ENCODE measurements at regions not wholly inside any gene's neighbourhood (a gene's known extent, or its start where the extent isn't known, plus 50 kb on each side); places are given as distances from the start of the nearest gene placed in this dataset.

- no peaks in the 10 kb centered on the region for H3K9me3 ChIP-seq
- H3K36me3 ChIP-seq, result no peaks in the 10 kb centered on the region
- H3K4me1 ChIP-seq, result no peaks in the 10 kb centered on the region
- no peak overlapping the region for H3K27ac ChIP-seq
- TF ChIP-seq POLR2A (IDR thresholded peaks at IDR 0.05) (no peak), CTCF (IDR thresholded peaks at IDR 0.05) (no peak)
- H3K27me3 ChIP-seq, result no peaks in the 10 kb centered on the region
- H3K4me3 ChIP-seq, result no peak overlapping the region
- ATAC-seq (no peak), DNase-seq (no peak)
- intact Hi-C loops (cut with DNase I), result no loop called here
- WGBS (ENCODE audit: insufficient coverage, low coverage, low lambda C conversion rate, missing lambda C conversion rate), result 90% methylated on average over 3 of the region's 3 CpGs
Measured at GRCh38 chr3:177331203-177331835, 134.0 kb upstream of the TBL1XR1 start.

GRCh38 chr3:177332955-177333354, 135.7 kb upstream of the TBL1XR1 start:
- H3K27me3 ChIP-seq, result no peaks in the 10 kb centered on the region
- no peaks in the 10 kb centered on the region for H3K9me3 ChIP-seq
- intact Hi-C loops (cut with DNase I), result no loop called here
- TF ChIP-seq POLR2A (IDR thresholded peaks at IDR 0.05) (no peak), CTCF (IDR thresholded peaks at IDR 0.05) (no peak)
- 90% methylated on average over 2 of the region's 2 CpGs for WGBS (ENCODE audit: insufficient coverage, low coverage, low lambda C conversion rate, missing lambda C conversion rate)
- no peak overlapping the region for H3K4me3 ChIP-seq
- H3K27ac ChIP-seq, result no peak overlapping the region
- H3K4me1 ChIP-seq, result peaks cover 0 to 4% (median under 1%) of the 10 kb centered on the region in 4 donors
- ATAC-seq (no peak), DNase-seq (no peak)
- H3K36me3 ChIP-seq, result no peaks in the 10 kb centered on the region

DNA sequence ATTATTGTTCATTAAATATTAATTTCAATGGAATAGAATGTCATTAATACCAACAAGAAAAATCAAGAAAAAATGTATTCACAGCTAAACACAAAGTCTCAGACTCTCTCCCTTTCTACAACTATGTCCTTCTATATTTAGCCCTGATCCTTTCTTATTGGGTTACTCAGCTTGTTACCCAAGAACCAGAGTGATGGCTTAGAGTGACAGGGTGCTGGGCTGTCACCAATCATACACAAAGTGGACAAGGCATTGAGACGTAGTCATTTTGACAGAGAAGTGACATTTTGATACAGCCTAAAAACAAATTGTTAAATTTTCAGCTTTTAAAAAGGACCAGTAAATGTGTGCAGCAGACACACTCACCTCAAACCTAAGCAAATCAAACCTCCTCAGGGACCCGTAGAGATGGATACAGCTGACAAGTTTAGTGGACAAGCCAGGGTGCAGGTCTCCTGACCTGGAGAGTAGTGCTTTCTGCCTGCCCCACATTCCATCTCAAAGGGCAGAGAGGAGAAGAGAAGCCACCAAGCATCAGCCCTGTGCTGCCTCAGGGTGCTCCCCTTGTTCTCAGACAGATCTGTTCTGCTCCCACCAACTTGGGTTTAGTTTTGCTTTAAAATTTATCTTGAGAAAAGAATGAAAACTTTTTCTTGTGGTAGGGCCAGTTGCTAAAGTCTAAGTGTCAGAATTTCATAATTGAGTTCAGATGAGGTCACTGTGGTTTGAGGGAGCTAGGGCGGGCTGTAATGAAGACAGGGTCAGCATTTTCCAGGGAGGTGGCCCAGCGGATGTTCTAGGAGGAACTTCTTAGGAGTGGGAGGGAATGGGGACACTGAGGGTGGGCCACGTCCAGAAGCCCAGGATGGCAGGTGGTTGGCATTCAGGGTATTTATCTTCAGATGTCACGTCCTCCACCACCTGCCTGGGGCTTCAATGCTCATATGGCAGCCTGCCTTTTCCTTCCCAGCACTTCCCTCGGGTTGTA, 136.5 kb upstream of the TBL1XR1 start:
- 45% methylated on average over 4 of the region's 7 CpGs for WGBS (ENCODE audit: insufficient coverage, low coverage, low lambda C conversion rate, missing lambda C conversion rate)
- H3K36me3 ChIP-seq, result no peaks in the 10 kb centered on the region
- peaks cover 0 to 6% (median 2%) of the 10 kb centered on the region in 4 donors for H3K4me1 ChIP-seq
- peak in 1 of 3 donors; percentile 34 for DNase-seq
- no peaks in the 10 kb centered on the region for H3K9me3 ChIP-seq
- no peaks in the 10 kb centered on the region for H3K27me3 ChIP-seq
- ATAC-seq, result peak; percentile 13 to 58 (median 38)
- no peak overlapping the region for H3K27ac ChIP-seq
- TF ChIP-seq POLR2A (IDR thresholded peaks at IDR 0.05), result no peak
- intact Hi-C loops (cut with DNase I), result no loop called here
- no peak overlapping the region for H3K4me3 ChIP-seq

- intact Hi-C loops (cut with DNase I), result no loop called here
- TF ChIP-seq POLR2A (IDR thresholded peaks at IDR 0.05) (no peak), CTCF (IDR thresholded peaks at IDR 0.05) (no peak)
- DNase-seq (no peak), ATAC-seq (no peak)
- H3K27ac ChIP-seq, result no peak overlapping the region
- H3K9me3 ChIP-seq, result no peaks in the 10 kb centered on the region
- H3K27me3 ChIP-seq, result no peaks in the 10 kb centered on the region
- H3K4me1 ChIP-seq, result peaks cover 0 to 10% (median 4%) of the 10 kb centered on the region in 4 donors
- no peaks in the 10 kb centered on the region for H3K36me3 ChIP-seq
- H3K4me3 ChIP-seq, result no peak overlapping the region
- WGBS (ENCODE audit: insufficient coverage, low coverage, low lambda C conversion rate, missing lambda C conversion rate), result 90% methylated on average over 5 of the region's 5 CpGs
Measured at GRCh38 chr3:177334803-177335202, 137.5 kb upstream of the TBL1XR1 start.

- H3K9me3 ChIP-seq, result no peaks in the 10 kb centered on the region
- 70% methylated on average over 2 of the region's 3 CpGs for WGBS (ENCODE audit: insufficient coverage, low coverage, low lambda C conversion rate, missing lambda C conversion rate)
- H3K27ac ChIP-seq, result no peak overlapping the region
- ATAC-seq (peak; percentile 36 to 66 (median 54)), DNase-seq (no peak)
- H3K36me3 ChIP-seq, result no peaks in the 10 kb centered on the region
- intact Hi-C loops (cut with DNase I), result no loop called here
- H3K4me1 ChIP-seq, result peaks cover 0 to 10% (median 4%) of the 10 kb centered on the region in 4 donors
- H3K27me3 ChIP-seq, result no peaks in the 10 kb centered on the region
- no peak overlapping the region for H3K4me3 ChIP-seq
- TF ChIP-seq CTCF (IDR thresholded peaks at IDR 0.05), result no peak
- no peak for TF ChIP-seq POLR2A (IDR thresholded peaks at IDR 0.05)
Measured at GRCh38 chr3:177335728-177336127, 138.4 kb upstream of the TBL1XR1 start.
